LNCaP clone FGC (cell line): ENCODE measurements at regions not wholly inside any gene's neighbourhood (a gene's known extent, or its start where the extent isn't known, plus 50 kb on each side); places are given as distances from the start of the nearest gene placed in this dataset.

Source experiments
- DNase-seq: peaks from one replicate; pipeline ENCODE4 v3.0.0-alpha.2; 2011; ENCODE audit warnings: low read depth
- H3K4me3 ChIP-seq: 2 replicates; pipeline ENCODE4 v1.5.1; 2011; ENCODE audit warnings: mild to moderate bottlenecking, low read depth, low read length, control low read depth
- TF ChIP-seq, protein P1 (sequence below): IDR thresholded peaks from 2 replicates; pipeline ENCODE4 v1.5.1; 2012; ENCODE audit warnings: mild to moderate bottlenecking; ENCODE audit not compliant: control insufficient read depth, insufficient read depth; ENCODE audit errors: extremely low read depth

DNA sequence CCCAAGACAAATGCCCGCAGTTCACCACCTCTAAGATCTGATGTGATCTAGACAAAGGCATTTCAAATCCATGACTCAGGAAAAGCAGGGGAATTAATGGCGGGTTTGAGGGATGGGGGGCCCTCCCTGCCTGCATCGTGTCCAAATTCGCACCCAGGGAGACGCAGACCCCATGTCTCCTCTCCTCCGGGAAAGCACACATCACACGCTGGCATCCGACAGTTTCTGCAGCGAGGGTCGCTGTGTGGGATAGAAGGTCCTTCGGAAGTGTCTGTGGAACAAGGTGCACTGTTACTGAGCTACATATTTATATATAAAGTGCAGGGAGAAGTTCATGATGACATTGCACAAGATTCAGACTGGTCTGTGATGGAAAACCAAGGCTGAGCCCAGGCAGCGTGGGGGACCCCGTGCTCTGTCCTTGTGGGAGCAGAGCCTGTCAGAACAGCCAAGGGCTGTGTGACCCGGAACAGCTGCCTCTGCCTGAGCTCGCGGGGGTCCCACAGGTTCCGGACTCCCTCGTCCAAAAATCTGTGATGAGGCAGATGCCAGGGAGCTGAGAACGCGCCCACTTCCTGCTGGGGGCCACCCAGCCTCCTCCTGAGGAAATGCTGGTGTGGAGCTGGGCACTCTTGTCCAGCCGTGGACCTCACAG is 82.3 kb upstream of the CTDP1 start:
- DNase-seq: no peak
- TF ChIP-seq, protein P1, sequence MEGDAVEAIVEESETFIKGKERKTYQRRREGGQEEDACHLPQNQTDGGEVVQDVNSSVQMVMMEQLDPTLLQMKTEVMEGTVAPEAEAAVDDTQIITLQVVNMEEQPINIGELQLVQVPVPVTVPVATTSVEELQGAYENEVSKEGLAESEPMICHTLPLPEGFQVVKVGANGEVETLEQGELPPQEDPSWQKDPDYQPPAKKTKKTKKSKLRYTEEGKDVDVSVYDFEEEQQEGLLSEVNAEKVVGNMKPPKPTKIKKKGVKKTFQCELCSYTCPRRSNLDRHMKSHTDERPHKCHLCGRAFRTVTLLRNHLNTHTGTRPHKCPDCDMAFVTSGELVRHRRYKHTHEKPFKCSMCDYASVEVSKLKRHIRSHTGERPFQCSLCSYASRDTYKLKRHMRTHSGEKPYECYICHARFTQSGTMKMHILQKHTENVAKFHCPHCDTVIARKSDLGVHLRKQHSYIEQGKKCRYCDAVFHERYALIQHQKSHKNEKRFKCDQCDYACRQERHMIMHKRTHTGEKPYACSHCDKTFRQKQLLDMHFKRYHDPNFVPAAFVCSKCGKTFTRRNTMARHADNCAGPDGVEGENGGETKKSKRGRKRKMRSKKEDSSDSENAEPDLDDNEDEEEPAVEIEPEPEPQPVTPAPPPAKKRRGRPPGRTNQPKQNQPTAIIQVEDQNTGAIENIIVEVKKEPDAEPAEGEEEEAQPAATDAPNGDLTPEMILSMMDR: no peak
- no peak overlapping the region for H3K4me3 ChIP-seq

DNA sequence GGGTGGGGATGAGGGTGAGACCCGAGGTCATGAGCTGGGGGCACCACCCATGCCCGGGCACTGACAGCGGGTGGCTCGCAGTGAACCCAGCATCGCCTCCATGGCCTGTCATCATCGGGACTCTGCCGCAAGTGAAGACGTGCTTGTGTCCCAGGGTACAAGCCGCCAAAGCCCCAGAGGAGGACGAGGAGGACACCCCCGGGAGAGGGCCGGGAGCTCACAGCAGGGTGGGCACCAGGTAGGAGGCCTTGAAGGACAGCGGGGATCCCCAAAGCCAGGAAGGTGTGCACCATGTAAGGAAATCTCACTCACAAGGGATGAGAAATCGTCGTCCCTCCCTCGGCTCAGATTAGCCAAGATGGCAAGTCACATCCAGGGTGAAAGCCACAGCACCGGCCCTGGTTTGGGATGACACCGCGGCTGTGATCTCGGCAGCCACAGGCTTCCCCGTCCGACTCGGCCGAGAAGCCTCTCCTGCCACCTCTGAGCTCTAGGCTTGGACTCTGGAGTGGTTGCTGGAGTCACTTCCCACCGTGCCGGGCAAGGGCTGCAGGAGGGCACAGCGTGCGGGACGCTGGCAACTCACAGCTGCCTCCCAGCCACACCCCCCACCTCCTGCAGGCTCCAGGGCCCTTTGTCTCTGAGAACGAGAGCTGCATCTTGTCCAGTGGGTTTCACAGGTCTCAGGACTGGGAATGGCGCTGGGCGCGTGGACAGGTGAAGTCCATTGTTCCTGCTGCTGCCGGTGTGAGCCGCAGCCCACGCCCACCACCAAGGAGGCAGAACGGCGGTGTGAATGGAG is 81.6 kb upstream of the CTDP1 start:
- no peak overlapping the region for H3K4me3 ChIP-seq
- no peak for DNase-seq
- TF ChIP-seq, protein P1: no peak

DNA sequence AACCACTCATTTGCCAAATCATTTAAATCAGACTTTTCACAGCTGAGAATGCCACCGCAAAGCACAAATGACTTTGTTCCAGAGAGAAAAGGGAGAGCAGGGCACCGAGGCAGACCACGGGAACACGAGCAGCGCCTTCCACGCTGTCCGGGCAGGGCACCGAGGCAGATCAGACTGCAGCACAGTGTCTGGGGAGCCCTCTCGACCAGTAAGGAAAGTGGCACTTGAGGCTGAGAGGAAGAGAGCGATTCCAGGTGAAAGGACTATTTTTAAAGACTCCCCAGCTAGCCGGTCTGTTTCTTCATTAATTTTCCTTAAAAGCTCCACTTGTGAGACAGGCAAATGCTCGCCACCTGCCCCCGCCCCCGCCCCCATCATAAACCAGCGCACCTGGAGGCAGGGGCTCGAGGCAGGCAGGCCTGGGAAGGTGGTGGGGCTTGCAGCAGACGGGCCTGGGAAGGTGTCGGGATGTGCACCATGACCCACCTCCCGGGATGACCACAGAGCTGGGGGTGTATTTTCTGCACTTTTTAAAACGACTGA is 80.9 kb upstream of the CTDP1 start:
- no peak for DNase-seq
- no peak overlapping the region for H3K4me3 ChIP-seq
- TF ChIP-seq, protein P1: no peak

DNA sequence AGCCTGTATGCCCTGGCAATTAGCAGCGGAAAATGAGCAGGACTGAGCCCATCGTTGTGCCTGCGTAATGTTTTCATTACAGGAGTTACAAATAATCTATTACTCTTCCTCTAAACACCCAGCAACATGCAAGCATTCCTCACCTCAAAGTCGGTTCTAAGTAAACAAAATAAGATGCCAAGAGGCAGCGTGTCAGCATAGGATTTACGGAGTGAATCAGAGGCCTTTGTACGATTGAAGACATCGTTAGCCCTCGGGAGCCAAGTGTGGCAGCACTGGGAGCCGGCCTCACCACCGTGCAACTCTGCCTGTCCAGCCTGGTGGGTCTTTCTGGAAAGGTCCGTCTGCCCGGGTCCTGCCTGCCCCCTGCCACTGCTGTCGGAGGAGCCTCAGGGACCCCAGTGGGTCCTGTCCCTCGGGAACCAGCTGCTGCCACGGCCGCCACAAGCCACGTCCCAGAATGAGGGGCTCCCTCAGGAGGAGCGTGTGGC is 80.1 kb upstream of the CTDP1 start:
- TF ChIP-seq, protein P1: no peak
- no peak for DNase-seq
- H3K4me3 ChIP-seq: no peak overlapping the region

DNA sequence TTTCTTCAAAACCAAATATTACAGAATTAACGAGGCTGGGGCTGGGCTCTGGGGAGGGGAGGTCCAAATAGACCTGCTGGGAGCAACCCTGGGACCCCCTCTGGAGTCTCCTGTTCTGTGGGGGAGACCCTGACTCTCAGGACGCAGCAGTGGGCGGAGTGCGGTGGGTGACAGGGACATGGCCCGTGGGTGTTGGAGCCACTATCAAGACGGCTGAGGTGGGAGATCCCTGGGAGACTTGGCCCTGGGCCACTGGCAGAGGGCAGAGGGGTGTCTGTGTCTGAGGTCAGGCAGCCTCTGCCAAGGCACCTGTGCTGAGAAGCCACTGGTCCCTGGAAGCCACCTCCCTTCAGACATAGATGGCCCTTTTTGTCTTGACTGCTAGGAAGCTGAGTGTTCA is 79.5 kb upstream of the CTDP1 start:
- no peak for DNase-seq
- H3K4me3 ChIP-seq: no peak overlapping the region
- TF ChIP-seq, protein P1: no peak

DNA sequence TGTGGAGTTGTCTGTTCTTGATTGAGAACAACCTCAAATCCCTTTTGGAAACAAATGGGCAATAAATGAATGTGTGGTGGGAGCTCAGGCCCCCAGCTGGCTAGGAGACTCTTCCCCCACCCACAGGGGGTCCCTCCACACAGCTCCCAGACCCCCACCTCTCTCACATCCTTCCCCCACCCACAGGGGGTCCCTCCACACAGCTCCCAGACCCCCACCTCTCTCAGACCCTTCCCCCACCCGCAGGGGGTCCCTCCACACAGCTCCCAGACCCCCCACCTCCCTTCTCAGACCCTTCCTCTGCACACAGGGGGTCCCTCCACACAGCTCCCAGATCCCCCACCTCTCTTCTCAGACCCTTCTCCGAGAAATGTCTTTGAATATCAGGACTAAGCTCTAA is 79.0 kb upstream of the CTDP1 start:
- TF ChIP-seq, protein P1: no peak
- DNase-seq: no peak
- no peak overlapping the region for H3K4me3 ChIP-seq
